Fibroblast of villous mesenchyme (primary cell): ENCODE measurements at regions not wholly inside any gene's neighbourhood (a gene's known extent, or its start where the extent isn't known, plus 50 kb on each side); places are given as distances from the start of the nearest gene placed in this dataset.

Experiments used
- DNase-seq: peaks from one replicate; pipeline ENCODE4 v3.0.0-alpha.2; 2010; ENCODE audit warnings: low read depth
- H3K4me3 ChIP-seq: 2 replicates; pipeline ENCODE4 v1.5.1; 2011; ENCODE audit warnings: low read depth, mild to moderate bottlenecking, low read length
- CTCF ChIP-seq: IDR thresholded peaks from 2 replicates; pipeline ENCODE4 v1.5.1; 2012; ENCODE audit warnings: low read depth, mild to moderate bottlenecking, low read length; ENCODE audit not compliant: insufficient read depth

DNA sequence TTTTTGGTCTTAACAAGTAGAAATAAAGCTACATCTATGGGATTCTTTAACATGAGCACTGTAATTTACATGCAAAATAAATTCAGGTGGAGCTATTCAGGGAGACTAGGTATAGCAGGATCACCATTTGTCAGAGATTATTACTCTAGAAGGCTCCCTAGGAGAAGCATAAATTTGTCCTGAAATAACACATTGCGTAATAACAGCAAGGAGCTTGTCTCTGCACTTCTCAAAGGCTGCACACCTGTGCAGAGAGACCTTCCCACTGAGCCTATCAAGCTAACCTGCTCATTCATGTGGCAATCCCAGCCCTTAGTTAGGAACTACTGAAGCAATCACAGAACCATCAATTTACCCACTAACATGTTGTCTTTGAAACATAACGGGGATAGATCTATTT lies 437.4 kb upstream of the MC4R start:
- H3K4me3 ChIP-seq, result no peak overlapping the region
- DNase-seq, result no peak
- no peak for TF ChIP-seq CTCF

GRCh38 chr18:60812921-60813320 lies 440.3 kb upstream of the MC4R start:
- H3K4me3 ChIP-seq, result no peak overlapping the region
- no peak for DNase-seq
- TF ChIP-seq CTCF, result no peak

- H3K4me3 ChIP-seq, result no peak overlapping the region
- DNase-seq, result no peak
- TF ChIP-seq CTCF, result no peak
Observed at GRCh38 chr18:60826346-60826745, 453.8 kb upstream of the MC4R start.

GRCh38 chr18:60831971-60832370 lies 459.4 kb upstream of the MC4R start:
- no peak for TF ChIP-seq CTCF
- no peak for DNase-seq
- H3K4me3 ChIP-seq, result no peak overlapping the region

DNA sequence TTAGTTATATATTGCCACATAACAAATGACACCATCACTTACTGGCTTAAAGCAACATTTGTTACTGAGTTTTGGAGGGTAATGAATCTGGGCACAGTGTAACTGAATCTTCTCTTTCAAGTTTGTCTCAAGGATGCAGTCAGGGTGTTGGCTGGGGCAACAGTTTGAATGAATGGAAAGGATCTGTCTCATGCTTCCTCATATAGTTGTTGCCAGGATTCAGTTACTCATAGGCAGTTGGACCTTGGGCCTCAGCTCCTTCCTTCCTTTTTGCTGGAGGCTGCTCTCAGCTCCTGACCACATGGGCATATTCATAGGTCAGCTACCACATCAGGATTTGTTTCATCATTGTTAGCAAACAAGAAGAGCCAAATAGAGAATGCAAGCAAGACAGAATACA lies 466.1 kb upstream of the MC4R start:
- DNase-seq, result no peak
- no peak for TF ChIP-seq CTCF
- H3K4me3 ChIP-seq, result no peak overlapping the region

DNA sequence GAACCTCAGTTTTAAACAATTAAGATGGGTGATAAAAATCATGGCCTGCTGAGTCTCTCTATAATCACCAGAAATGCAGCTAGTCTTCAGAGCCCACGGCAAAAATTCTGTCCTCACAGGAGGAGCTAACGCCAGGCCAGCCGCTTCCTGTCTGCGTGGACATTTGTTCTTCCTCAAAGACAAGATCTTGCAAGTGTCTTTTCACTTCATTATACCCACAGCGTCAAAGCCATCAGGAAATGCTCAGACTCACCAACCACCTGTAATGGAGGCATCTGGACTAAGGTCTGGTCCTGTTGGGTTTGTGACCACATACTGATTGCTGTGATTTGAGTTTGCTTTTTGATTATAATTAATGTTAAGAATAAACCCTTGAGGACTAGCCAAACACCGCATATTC lies 473.8 kb upstream of the MC4R start:
- no peak overlapping the region for H3K4me3 ChIP-seq
- no peak for DNase-seq
- TF ChIP-seq CTCF, result no peak

DNA sequence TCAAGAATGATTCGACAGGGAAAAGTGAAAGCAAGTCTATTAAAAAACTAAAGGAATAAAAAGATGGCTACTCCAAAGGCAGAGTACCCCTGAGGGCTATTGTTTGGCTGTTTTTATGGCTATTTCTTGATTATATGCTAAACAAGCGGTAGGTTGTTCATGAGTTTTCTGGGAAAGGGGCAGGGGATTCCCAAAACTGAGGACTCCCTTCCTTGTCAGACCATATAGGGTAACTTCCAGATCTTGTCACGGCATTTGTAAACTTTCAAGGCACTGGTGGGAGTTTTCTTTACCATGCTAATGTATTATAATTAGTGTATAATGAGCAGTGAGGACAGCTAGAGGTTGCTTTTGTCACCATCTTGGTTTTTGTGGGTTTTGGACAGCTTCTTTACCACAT lies 474.9 kb upstream of the MC4R start:
- no peak for DNase-seq
- H3K4me3 ChIP-seq, result no peak overlapping the region

More for the DNA sequence above, 474.9 kb upstream of the MC4R start:
- TF ChIP-seq CTCF, result no peak
